WTC11 (cell line): ENCODE measurements at regions not wholly inside any gene's neighbourhood (a gene's known extent, or its start where the extent isn't known, plus 50 kb on each side); places are given as distances from the start of the nearest gene placed in this dataset.

Experiments
- ATAC-seq: fragments of 200-7000 bp; cut with Tn5 transposase; 2 replicates; pipeline ENCODE4 v1.10.0; 2021; ENCODE audit warnings: mild to moderate bottlenecking, moderate library complexity
- CTCF ChIA-PET: fragments of 300-600 bp; sonication (Branson Sonifier 250); formaldehyde crosslinking; loops from one replicate; lab custom pipeline; 2021; ENCODE audit warnings: antibody characterized with exemption; lab: Charles Lee
- POLR2A ChIA-PET: fragments of 350-600 bp; sonication (Branson Sonifier 250); formaldehyde crosslinking; loops from one replicate; lab custom pipeline; 2021; ENCODE audit warnings: antibody characterized with exemption; lab: Charles Lee
- DNase-seq: peaks from one replicate; pipeline ENCODE4 v3.0.0; 2021; ENCODE audit warnings: low spot score
- H3K27ac Mint-ChIP-seq: 2 replicates; pipeline ENCODE4 v1.8.0; 2021; ENCODE audit warnings: mixed read lengths
- H3K27me3 Mint-ChIP-seq: 2 replicates; pipeline ENCODE4 v1.8.0; 2021; ENCODE audit warnings: low read depth, mild to moderate bottlenecking, moderate library complexity, mixed read lengths
- H3K36me3 Mint-ChIP-seq: 2 replicates; pipeline ENCODE4 v1.8.0; 2021; ENCODE audit warnings: mixed read lengths
- H3K4me1 Mint-ChIP-seq: 2 replicates; pipeline ENCODE4 v1.8.0; 2022; ENCODE audit warnings: mixed read lengths
- H3K4me3 Mint-ChIP-seq: 2 replicates; pipeline ENCODE4 v1.8.0; 2021; ENCODE audit warnings: mild to moderate bottlenecking, moderate library complexity, mixed read lengths
- H3K9me3 Mint-ChIP-seq: 2 replicates; pipeline ENCODE4 v1.8.0; 2021; ENCODE audit warnings: mixed read lengths
- EMX1 ChIP-seq: fragments of 250-450 bp; sonication (Bioruptor Pico); IDR thresholded peaks from 2 replicates; pipeline ENCODE4 v1.8.0; 2021; ENCODE audit warnings: mild to moderate bottlenecking
- ERG ChIP-seq: fragments of 250-450 bp; sonication (Bioruptor Pico); IDR thresholded peaks from 2 replicates; pipeline ENCODE4 v1.8.0; 2021; ENCODE audit warnings: mild to moderate bottlenecking
- ETV6 ChIP-seq: sonication (generic); formaldehyde crosslinking; IDR thresholded peaks from 2 replicates; pipeline ENCODE4 v1.8.1; 2022; ENCODE audit warnings: mild to moderate bottlenecking, missing genetic modification reagents
- GRHL2 ChIP-seq: fragments of 250-450 bp; sonication (Bioruptor Pico); IDR thresholded peaks from 2 replicates; pipeline ENCODE4 v1.8.0; 2022; ENCODE audit warnings: mild to moderate bottlenecking, moderate library complexity; ENCODE audit not compliant: insufficient replicate concordance, severe bottlenecking
- JUN ChIP-seq: sonication (generic); formaldehyde crosslinking; IDR thresholded peaks from 2 replicates; pipeline ENCODE4 v1.8.0; 2023; ENCODE audit warnings: mild to moderate bottlenecking, missing genetic modification reagents
- MAX ChIP-seq: sonication (generic); formaldehyde crosslinking; IDR thresholded peaks from 2 replicates; pipeline ENCODE4 v1.8.0; 2022; ENCODE audit warnings: mild to moderate bottlenecking, missing genetic modification reagents
- MXD4 ChIP-seq: fragments of 250-450 bp; sonication (Bioruptor Pico); IDR thresholded peaks from 2 replicates; pipeline ENCODE4 v1.8.0; 2021; ENCODE audit warnings: mild to moderate bottlenecking, moderate library complexity, borderline replicate concordance
- MYBL2 ChIP-seq: sonication (generic); formaldehyde crosslinking; IDR thresholded peaks from 2 replicates; pipeline ENCODE4 v1.8.1; 2023; ENCODE audit warnings: mild to moderate bottlenecking, moderate library complexity, missing genetic modification reagents
- NFE2L1 ChIP-seq: sonication (generic); formaldehyde crosslinking; IDR thresholded peaks from 2 replicates; pipeline ENCODE4 v1.8.1; 2023; ENCODE audit warnings: missing genetic modification reagents
- RORB ChIP-seq: fragments of 250-450 bp; sonication (Bioruptor Pico); IDR thresholded peaks from 2 replicates; pipeline ENCODE4 v1.9.0; 2021; ENCODE audit warnings: mild to moderate bottlenecking
- SMAD4 ChIP-seq: sonication (generic); formaldehyde crosslinking; IDR thresholded peaks from 2 replicates; pipeline ENCODE4 v1.8.0; 2022; ENCODE audit warnings: mild to moderate bottlenecking, missing genetic modification reagents
- SP1 ChIP-seq: sonication (generic); formaldehyde crosslinking; conservative IDR thresholded peaks from 2 replicates; pipeline ENCODE4 v1.8.1; 2022; ENCODE audit warnings: missing genetic modification reagents
- ZBTB43 ChIP-seq: sonication (generic); formaldehyde crosslinking; IDR thresholded peaks from 2 replicates; pipeline ENCODE4 v1.8.1; 2023; ENCODE audit warnings: mild to moderate bottlenecking, missing genetic modification reagents
- TF ChIP-seq, protein P1 (sequence below): sonication (generic); formaldehyde crosslinking; conservative IDR thresholded peaks from 2 replicates; pipeline ENCODE4 v1.8.1; 2022; ENCODE audit warnings: mild to moderate bottlenecking, missing genetic modification reagents
- TF ChIP-seq, protein P2 (sequence below): sonication (generic); formaldehyde crosslinking; IDR thresholded peaks from 2 replicates; pipeline ENCODE4 v1.8.1; 2023; ENCODE audit warnings: mild to moderate bottlenecking, missing genetic modification reagents, moderate library complexity
- TF ChIP-seq, protein P3 (sequence below): sonication (generic); formaldehyde crosslinking; conservative IDR thresholded peaks from 2 replicates; pipeline ENCODE4 v1.8.1; 2023; ENCODE audit warnings: mild to moderate bottlenecking, low read depth, missing genetic modification reagents, moderate library complexity
- TF ChIP-seq, protein P4 (sequence below): fragments of 250-450 bp; sonication (Bioruptor Pico); IDR thresholded peaks from 2 replicates; pipeline ENCODE4 v1.9.0; 2021; ENCODE audit warnings: mild to moderate bottlenecking
- TF ChIP-seq, protein P5 (sequence below): sonication (generic); formaldehyde crosslinking; IDR thresholded peaks from 2 replicates; pipeline ENCODE4 v1.8.1; 2022; ENCODE audit warnings: missing genetic modification reagents, borderline replicate concordance
- TF ChIP-seq, protein P6 (sequence below): fragments of 250-450 bp; sonication (Bioruptor Pico); IDR thresholded peaks from 2 replicates; pipeline ENCODE4 v2.1.2; 2022; ENCODE audit warnings: mild to moderate bottlenecking, moderate library complexity

GRCh38 chr5:152094060-152094459, 169.4 kb upstream of the GLRA1 start:
- H3K4me1 Mint-ChIP-seq, result peaks cover 21% of the 10 kb centered on the region
- H3K9me3 Mint-ChIP-seq, result no peaks in the 10 kb centered on the region
- H3K27me3 Mint-ChIP-seq, result peaks cover 9% of the 10 kb centered on the region; the same call in 1 of the 2 replicates
- CTCF ChIA-PET, result interaction anchor here (2.6 kb wide), 1 partner anchor 269 kb away, joined by 8 read pairs; no protein-coding TSS in a partner anchor
- no peaks in the 10 kb centered on the region for H3K36me3 Mint-ChIP-seq
- POLR2A ChIA-PET, result no interaction called here
- H3K27ac Mint-ChIP-seq, result no peak overlapping the region
- DNase-seq, result no peak
- ATAC-seq, result no peak
- no peak for TF ChIP-seq NFE2L1 (CRISPR knock-in tag)
- TF ChIP-seq, protein P1, sequence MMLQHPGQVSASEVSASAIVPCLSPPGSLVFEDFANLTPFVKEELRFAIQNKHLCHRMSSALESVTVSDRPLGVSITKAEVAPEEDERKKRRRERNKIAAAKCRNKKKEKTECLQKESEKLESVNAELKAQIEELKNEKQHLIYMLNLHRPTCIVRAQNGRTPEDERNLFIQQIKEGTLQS (CRISPR knock-in tag), result no peak
- no peak for TF ChIP-seq SMAD4 (CRISPR knock-in tag)
- TF ChIP-seq, protein P2, sequence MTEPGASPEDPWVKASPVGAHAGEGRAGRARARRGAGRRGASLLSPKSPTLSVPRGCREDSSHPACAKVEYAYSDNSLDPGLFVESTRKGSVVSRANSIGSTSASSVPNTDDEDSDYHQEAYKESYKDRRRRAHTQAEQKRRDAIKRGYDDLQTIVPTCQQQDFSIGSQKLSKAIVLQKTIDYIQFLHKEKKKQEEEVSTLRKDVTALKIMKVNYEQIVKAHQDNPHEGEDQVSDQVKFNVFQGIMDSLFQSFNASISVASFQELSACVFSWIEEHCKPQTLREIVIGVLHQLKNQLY (CRISPR knock-in tag), result no peak
- TF ChIP-seq, protein P3, sequence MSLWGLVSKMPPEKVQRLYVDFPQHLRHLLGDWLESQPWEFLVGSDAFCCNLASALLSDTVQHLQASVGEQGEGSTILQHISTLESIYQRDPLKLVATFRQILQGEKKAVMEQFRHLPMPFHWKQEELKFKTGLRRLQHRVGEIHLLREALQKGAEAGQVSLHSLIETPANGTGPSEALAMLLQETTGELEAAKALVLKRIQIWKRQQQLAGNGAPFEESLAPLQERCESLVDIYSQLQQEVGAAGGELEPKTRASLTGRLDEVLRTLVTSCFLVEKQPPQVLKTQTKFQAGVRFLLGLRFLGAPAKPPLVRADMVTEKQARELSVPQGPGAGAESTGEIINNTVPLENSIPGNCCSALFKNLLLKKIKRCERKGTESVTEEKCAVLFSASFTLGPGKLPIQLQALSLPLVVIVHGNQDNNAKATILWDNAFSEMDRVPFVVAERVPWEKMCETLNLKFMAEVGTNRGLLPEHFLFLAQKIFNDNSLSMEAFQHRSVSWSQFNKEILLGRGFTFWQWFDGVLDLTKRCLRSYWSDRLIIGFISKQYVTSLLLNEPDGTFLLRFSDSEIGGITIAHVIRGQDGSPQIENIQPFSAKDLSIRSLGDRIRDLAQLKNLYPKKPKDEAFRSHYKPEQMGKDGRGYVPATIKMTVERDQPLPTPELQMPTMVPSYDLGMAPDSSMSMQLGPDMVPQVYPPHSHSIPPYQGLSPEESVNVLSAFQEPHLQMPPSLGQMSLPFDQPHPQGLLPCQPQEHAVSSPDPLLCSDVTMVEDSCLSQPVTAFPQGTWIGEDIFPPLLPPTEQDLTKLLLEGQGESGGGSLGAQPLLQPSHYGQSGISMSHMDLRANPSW (CRISPR knock-in tag), result no peak
- TF ChIP-seq ERG (CRISPR knock-in tag), result no peak
- no peak for TF ChIP-seq GRHL2 (CRISPR knock-in tag)
- TF ChIP-seq, protein P4, sequence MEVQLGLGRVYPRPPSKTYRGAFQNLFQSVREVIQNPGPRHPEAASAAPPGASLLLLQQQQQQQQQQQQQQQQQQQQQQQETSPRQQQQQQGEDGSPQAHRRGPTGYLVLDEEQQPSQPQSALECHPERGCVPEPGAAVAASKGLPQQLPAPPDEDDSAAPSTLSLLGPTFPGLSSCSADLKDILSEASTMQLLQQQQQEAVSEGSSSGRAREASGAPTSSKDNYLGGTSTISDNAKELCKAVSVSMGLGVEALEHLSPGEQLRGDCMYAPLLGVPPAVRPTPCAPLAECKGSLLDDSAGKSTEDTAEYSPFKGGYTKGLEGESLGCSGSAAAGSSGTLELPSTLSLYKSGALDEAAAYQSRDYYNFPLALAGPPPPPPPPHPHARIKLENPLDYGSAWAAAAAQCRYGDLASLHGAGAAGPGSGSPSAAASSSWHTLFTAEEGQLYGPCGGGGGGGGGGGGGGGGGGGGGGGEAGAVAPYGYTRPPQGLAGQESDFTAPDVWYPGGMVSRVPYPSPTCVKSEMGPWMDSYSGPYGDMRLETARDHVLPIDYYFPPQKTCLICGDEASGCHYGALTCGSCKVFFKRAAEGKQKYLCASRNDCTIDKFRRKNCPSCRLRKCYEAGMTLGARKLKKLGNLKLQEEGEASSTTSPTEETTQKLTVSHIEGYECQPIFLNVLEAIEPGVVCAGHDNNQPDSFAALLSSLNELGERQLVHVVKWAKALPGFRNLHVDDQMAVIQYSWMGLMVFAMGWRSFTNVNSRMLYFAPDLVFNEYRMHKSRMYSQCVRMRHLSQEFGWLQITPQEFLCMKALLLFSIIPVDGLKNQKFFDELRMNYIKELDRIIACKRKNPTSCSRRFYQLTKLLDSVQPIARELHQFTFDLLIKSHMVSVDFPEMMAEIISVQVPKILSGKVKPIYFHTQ (CRISPR knock-in tag), result no peak
- no peak for TF ChIP-seq MXD4
- no peak for TF ChIP-seq MAX (CRISPR knock-in tag)
- TF ChIP-seq SP1, result no peak
- no peak for TF ChIP-seq ZBTB43 (CRISPR knock-in tag)
- TF ChIP-seq EMX1 (CRISPR knock-in tag), result no peak
- TF ChIP-seq JUN, result no peak
- TF ChIP-seq ETV6 (CRISPR knock-in tag), result no peak
- TF ChIP-seq, protein P5, sequence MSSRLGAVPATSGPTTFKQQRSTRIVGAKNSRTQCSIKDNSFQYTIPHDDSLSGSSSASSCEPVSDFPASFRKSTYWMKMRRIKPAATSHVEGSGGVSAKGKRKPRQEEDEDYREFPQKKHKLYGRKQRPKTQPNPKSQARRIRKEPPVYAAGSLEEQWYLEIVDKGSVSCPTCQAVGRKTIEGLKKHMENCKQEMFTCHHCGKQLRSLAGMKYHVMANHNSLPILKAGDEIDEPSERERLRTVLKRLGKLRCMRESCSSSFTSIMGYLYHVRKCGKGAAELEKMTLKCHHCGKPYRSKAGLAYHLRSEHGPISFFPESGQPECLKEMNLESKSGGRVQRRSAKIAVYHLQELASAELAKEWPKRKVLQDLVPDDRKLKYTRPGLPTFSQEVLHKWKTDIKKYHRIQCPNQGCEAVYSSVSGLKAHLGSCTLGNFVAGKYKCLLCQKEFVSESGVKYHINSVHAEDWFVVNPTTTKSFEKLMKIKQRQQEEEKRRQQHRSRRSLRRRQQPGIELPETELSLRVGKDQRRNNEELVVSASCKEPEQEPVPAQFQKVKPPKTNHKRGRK (CRISPR knock-in tag), result no peak
- TF ChIP-seq, protein P6, sequence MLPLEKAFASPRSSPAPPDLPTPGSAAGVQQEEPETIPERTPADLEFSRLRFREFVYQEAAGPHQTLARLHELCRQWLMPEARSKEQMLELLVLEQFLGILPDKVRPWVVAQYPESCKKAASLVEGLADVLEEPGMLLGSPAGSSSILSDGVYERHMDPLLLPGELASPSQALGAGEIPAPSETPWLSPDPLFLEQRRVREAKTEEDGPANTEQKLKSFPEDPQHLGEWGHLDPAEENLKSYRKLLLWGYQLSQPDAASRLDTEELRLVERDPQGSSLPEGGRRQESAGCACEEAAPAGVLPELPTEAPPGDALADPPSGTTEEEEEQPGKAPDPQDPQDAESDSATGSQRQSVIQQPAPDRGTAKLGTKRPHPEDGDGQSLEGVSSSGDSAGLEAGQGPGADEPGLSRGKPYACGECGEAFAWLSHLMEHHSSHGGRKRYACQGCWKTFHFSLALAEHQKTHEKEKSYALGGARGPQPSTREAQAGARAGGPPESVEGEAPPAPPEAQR (CRISPR knock-in tag), result no peak
- TF ChIP-seq MYBL2 (CRISPR knock-in tag), result no peak
- TF ChIP-seq RORB (CRISPR knock-in tag), result no peak
- H3K4me3 Mint-ChIP-seq, result no peak overlapping the region
